GM19395 (cell line): ENCODE measurements at regions not wholly inside any gene's neighbourhood (a gene's known extent, or its start where the extent isn't known, plus 50 kb on each side); places are given as distances from the start of the nearest gene placed in this dataset.
"Not testable (repeated sequence)": the region's sequence is repeated elsewhere in the genome, so short reads cannot be mapped to it uniquely, and the experiment has no call there.

Experiments used
- ATAC-seq: cut with Tn5 transposase; IDR thresholded peaks from one replicate; pipeline ENCODE4 v1.9.1; 2021; ENCODE audit warnings: mild to moderate bottlenecking, moderate library complexity; ENCODE audit not compliant: unreplicated experiment

DNA sequence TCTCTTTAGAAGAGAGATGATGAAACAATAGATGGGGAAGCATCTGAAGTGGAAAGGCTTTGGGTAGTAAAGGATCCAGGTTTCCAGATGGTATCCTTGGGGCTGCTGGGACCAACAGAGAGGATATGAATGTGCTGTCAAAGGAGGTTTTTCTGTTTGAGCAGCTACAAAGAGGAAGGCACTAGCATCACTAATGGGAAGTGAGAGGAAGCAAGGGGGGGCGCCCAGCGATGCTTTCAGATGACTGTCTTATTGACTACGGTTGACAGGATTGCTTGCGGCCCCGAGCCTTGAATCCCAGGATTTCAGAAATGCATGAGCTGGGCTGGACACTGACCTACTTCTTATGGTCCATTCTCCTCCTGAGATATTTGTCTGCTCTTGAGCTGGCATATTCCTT is 103.8 kb upstream of the GALNT15 start:
- no peak for ATAC-seq

DNA sequence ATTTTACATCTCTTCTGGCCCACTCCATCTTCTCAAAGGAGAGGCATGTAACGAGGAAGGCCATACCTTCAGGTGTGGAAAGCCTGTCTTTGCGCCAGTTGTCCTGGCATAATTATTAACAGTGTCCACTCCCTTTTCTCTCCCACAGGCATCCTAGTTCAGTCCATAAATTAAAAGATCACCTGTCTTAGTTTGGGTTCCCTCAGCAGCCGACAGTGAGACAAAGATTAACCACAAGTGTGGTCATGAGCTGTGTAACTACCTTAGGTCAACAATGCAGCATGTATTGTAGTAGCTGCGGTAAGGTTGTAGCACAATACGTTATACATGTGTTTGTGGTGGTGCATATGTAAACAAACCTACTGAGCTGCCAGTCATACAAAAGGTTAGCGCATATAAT is 103.3 kb upstream of the GALNT15 start:
- ATAC-seq = no peak

- no peak for ATAC-seq
Measured at GRCh38 chr3:16072420-16073110, 101.9 kb upstream of the GALNT15 start.

DNA sequence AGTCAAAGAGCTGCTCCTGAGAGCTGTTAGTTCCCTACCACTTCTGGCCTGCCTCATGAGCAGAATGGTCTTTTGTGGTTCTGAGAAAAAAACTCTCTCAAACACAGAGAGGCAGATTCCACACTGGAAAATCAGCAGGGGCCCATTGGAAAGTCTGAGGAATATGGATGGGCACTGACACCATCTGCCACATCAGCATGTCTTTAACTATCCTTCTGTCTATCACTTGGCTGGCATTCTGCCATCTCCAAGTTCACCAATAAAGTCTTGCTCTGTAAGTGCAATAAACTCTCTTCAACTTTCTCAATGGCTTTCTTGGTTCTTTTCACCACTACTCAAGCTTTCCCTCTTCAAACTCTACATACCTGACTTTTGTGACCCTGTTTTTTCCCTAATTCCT is 101.3 kb upstream of the GALNT15 start:
- ATAC-seq = no peak

DNA sequence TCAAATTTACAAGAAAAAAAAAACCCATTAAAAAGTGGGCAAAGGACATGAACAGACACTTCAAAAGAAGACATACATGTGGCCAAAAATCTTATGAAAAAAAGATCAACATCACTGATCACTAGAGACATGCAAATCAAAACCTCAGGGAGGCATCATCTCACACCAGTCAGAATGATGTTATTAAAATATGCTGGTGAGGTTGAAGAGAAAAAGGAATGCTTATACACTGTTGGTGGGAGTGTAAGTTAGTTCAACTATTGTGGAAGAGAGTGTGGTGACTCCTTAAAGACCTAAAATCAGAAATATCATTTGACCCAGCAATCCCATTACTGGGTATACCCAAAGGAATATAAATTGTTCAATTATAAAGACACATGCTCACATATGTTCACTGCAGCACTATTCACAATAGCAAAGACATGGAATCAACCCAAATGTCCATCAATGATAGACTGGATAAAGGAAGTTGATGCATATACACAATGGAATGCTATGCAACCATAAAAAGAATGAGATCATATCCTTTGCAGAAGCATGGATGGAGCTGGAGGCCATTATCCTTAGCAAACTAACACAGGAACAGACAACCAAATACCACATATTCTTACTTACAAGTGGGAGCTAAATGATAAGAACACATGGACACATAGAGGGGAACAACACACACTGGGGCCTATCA is 100.3 kb upstream of the GALNT15 start:
- not testable (repeated sequence) for ATAC-seq

GRCh38 chr3:16075647-16076046 is 98.8 kb upstream of the GALNT15 start:
- no peak for ATAC-seq

- ATAC-seq = no peak
Measured at GRCh38 chr3:16076564-16076963, 97.9 kb upstream of the GALNT15 start.

GRCh38 chr3:16077146-16077545 is 97.3 kb upstream of the GALNT15 start:
- not testable (repeated sequence) for ATAC-seq

DNA sequence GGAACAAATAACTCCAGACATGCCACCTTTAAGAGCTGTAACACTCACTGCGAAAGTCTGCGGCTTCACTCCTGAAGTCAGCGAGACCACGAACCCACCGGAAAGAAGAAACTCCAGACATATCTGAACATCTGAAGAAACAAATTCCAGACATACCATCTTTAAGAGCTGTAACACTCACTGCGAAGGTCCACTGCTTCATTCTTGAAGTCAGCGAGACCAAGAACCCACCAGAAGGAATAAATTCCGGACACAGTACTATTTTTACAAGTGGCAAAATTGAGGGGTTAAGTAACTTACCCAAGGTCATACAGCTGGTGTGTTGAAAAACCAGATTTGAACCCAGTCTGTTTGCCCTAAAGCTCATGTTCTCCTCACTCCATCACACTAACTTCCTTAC is 96.8 kb upstream of the GALNT15 start:
- not testable (repeated sequence) for ATAC-seq

DNA sequence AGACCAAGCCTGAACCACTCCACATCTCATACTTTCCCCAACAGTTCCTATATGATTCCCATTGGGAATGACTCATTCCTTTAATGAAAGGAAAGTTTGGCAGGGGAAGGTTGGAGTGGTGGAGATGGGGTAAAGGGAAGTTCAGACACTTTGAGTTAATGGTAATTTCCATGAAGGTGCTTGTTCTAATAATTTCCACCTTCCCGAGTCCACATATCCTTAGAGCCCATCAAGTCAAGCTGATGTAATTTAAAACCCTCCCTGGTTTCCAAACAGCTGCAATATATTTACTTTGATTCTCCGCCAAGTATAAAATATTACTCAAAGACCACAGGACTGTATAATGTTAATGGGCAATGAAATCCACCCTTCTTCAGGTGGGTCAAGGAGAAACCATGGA is 95.0 kb upstream of the GALNT15 start:
- ATAC-seq = no peak

GRCh38 chr3:16081661-16082060 is 92.8 kb upstream of the GALNT15 start:
- ATAC-seq = no peak

GRCh38 chr3:16084887-16085286 is 89.6 kb upstream of the GALNT15 start:
- ATAC-seq = no peak

DNA sequence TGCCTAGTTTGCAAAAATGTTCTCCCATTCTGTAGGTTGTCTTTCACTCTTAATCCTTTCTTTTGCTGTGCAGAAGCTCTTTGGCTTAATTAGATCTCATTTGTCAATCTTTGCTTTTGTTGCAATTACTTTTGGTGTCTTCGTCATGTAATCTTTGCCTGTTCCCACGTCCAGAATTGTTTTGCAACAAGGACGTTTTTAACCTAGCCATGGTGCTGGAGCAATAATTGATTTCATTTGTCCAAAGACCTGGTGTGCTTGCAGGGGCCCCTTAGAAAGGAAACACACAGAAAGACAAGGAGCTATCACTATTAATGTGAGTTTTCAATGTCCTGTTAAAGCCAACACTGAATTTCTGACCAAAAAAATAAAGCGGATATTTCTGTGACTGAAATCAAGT is 89.1 kb upstream of the GALNT15 start:
- no peak for ATAC-seq

DNA sequence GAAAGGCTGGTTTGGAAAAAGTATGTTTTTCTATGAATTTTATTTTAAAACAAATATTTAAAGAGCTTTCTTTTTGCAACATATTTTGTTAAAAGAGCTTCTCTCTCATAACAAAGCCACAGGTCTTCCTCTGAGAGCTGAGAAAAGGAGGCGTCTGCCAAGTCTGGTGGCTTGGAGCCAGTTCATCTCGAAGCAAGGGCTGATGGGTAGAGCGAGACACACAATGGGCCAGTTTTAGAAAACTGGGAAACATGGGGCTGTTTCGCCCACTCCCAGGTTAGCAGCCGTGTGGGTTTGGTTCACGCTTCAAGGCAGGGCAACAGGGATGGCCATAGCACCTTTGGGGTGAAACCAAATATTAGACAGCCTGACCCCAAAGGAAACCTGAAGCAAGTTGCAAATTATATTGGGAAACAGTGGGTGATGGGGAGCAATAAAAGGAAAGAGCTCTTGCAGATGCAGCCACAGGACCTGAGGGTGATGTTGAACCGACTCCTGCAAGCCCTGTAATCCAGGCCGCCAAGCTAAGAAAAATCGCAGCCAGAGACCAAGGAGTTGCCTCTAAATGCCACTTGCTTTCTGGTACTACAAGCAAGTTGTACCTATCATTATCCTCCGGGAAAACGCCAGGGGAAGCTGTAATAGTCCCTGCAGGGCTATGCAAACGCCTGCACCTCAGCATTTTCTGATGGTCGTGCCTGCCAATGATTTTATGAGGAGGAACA is 88.4 kb upstream of the GALNT15 start:
- no peak for ATAC-seq

DNA sequence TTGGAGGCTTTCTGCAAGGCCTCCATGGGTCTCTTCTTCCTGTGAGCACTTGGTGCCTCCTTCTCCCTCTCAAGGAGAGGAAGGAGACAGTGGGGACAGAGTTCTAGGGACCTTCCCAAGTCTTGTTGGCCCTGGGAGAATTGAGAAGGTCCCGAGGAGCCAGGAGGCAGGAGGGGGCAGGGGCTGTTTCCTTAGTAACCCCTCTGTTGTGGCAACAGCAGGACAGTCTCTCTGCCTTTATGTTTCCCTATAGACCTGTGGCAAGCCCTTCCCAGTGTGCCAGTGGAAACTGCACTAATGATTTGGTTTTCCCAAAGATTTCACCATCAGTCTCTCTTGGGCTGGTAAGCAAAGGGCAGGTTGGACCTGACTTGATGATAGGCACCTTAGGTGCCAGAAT is 87.8 kb upstream of the GALNT15 start:
- no peak for ATAC-seq

GRCh38 chr3:16088496-16088895 is 86.0 kb upstream of the GALNT15 start:
- no peak for ATAC-seq

DNA sequence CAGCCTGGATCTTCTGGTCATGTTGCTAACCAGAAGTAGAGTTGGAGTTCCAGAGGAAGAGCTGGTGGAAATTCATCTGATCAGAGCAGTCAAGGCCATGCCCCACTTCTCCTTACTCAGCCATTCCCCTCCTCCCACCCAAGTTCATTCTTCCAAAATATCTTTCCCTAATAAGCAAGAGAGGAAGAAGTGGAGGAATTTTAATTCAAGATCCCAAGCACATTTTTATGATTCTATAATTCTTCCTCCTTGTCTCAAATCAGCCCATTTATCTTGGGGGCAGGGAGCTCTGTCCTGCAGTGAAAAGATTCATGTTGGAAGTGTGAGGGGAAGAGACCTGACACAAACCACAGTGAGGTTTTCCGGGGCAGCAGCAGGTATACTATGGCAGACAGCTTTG is 85.0 kb upstream of the GALNT15 start:
- no peak for ATAC-seq

GRCh38 chr3:16090024-16090423 is 84.5 kb upstream of the GALNT15 start:
- ATAC-seq = no peak

- ATAC-seq = no peak
Measured at GRCh38 chr3:16090706-16091105, 83.8 kb upstream of the GALNT15 start.

DNA sequence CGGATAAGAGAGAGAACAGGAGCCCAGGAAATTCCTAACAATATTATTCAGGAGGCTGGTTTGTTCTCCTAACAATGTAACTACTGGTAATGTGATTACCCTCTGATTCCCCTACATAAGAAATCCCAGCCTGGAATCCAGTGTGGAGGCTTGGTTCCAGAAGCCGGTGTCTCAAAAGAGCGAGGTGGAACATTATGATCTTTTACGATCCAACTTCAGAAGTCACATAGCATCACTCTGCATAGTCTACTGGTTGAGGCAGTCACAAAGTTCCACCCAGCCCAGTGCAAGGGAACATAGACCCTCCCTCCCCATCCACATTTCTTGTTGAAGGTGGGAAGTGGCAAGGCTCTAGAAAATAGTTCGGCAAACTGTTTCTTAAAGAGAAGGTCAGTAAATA is 81.6 kb upstream of the GALNT15 start:
- ATAC-seq = no peak

GRCh38 chr3:16101295-16102186 is 72.9 kb upstream of the GALNT15 start:
- no peak for ATAC-seq
